ENCODE measurements at regions not wholly inside any gene's neighbourhood (a gene's known extent, or its start where the extent isn't known, plus 50 kb on each side); places are given as distances from the start of the nearest gene placed in this dataset.

GRCh38 chr13:111623208-111623607, 302.8 kb downstream of the TEX29 start:
- TF ChIP-seq CTCF (IDR thresholded peaks at IDR 0.05) (no peak), POLR2A (IDR thresholded peaks at IDR 0.05) (no peak)
